GM19023 (cell line): ENCODE measurements at regions not wholly inside any gene's neighbourhood (a gene's known extent, or its start where the extent isn't known, plus 50 kb on each side); places are given as distances from the start of the nearest gene placed in this dataset.

ENCODE experiments used
- ATAC-seq: cut with Tn5 transposase; IDR thresholded peaks from one replicate; pipeline ENCODE4 v1.9.1; 2021; ENCODE audit warnings: mild to moderate bottlenecking, moderate library complexity; ENCODE audit not compliant: unreplicated experiment

- ATAC-seq: no peak
Observed at GRCh38 chr10:31140716-31141115, 109.1 kb upstream of the ZNF438 start.

- ATAC-seq: no peak
Observed at GRCh38 chr10:31142026-31142425, 110.4 kb upstream of the ZNF438 start.

GRCh38 chr10:31143331-31143935 is 111.8 kb upstream of the ZNF438 start:
- ATAC-seq: no peak

DNA sequence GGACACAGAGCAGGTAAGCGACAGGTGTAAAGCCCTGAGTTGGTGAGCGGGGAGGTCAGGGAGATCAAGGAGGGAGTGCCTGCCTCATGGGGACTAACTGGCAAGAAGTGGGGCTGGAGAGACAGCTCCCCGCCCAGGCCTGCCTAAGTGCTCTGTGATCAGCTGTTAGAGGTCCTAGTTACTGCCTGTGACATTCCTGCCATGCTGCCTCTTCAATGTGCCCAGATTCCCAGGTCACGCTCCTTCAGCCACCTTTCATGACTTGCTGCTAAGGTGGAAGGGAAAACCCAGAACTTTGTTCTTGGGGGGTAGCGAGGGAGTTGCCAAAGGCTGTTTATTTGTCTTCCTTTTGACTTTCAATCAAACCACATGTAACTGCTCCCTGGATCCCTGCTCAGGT is 114.3 kb upstream of the ZNF438 start:
- ATAC-seq: no peak

DNA sequence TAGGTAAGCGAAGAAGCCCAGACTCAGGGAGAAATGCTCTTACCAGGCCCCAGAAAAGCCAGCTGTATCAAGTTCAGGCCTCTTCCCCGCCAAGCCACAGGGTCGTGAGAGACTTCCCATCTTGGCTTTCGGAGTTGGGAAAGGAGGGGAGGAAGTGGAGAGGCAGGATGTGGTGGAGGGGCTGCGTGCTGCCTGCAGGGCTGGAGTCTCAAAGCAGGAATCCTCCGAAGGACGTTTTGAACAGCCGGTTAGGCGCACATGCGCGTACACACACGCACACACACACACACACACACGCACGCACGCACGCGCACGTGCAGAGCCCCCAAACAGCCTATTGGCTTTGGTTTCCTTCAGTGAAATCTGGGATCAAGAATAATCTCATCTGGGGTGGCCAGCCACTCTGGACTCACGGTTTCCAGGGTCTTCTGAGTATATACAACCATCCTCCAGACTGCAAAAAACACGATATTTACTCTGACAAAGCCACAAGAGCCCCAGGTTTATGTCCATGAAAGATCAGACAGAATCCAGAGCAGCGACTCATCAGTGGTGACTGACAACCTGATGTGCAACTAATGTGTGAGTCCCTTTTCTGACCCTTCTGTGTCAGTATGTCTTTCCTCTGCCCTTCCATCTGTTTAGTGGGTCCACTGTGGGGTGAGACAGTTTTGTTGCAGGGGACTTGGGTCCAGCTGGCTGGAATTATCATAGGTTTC is 115.0 kb upstream of the ZNF438 start:
- ATAC-seq: no peak

- no peak for ATAC-seq
Observed at GRCh38 chr10:31147210-31147608, 115.5 kb upstream of the ZNF438 start.

GRCh38 chr10:31148951-31149350 is 117.3 kb upstream of the ZNF438 start:
- no peak for ATAC-seq

DNA sequence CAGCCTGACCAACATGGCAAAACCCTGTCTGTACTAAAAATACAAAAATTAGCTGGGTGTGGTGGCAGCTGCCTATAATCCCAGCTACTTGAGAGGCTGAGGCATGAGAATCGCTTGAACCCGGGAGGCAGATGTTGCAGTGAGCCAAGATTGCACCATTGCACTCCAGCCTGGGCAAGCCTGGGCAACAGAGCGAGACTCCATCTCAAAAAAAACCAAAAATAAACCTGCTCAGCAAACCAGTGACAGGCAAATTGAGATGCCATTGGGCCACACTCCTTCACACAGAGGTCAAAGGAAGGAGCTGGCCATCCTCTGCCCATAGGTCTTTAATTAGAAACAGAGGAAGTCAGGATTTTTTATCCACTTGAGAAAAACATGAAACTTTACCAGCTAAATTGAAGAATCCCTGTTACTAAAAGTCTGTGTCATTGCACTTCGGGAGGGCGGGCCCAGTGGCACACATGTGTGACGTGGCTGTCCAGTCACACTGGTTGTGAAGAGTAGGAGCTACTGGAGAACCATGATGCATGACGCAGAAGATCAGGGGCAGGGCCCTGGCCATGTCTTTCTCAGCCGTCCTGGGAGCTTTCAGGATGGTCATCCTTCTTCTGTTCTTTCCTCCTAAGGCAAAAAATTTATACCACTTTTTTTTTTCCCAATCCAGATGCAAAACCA is 118.3 kb upstream of the ZNF438 start:
- ATAC-seq: no peak

- ATAC-seq: no peak
Observed at GRCh38 chr10:31151301-31151700, 119.6 kb upstream of the ZNF438 start.

DNA sequence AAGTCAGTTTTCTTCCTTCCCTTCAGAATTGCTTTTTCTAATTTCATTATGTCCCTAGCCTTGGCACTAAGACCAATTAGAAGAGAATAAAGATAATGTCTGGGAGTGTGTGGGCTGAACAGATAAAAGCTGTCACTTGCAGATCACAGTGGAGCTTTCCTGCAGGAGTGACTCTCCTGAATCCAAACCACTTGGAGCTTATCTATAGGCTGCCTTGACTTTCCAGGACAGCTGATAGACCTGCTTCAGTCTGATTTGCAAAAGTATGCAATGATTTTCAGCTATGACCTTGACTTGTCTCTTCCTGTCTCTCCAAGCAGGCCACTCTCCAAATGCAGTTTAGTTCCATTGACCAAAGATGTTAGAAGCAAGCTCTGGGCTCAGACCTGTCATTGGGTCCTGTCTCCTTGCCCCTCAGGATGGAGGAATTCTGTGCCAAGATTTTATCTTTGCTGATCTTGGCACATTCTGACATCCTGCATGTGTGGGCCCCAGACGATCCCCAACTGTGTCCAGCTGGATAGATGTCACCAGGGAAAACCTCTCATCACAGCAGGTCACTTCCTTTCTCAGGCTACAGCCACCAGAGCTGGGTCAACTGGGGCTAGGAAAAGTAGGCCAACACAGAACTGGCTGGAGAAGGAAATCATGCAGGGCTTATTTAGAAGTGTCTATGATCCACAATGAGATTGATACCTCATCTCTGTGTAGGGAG is 120.9 kb upstream of the ZNF438 start:
- ATAC-seq: no peak

DNA sequence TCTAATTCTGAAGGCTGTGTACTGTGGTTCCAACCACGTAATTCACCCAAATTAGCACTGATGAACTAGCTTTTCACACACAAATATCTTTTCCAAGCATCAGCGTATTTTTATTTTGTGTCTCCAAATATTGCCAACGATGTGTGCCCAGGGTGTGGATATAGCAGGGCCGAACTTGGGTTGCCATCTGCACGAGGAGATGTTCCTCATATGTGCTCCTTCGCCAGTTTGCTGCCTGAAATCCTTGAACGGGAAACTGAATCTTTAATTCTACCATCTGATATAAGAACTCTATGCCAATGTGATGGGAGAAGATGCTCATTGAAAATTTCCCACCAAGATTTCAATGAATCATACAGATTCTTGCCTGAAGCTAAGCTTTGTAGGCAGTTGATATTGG is 121.5 kb upstream of the ZNF438 start:
- ATAC-seq: no peak

DNA sequence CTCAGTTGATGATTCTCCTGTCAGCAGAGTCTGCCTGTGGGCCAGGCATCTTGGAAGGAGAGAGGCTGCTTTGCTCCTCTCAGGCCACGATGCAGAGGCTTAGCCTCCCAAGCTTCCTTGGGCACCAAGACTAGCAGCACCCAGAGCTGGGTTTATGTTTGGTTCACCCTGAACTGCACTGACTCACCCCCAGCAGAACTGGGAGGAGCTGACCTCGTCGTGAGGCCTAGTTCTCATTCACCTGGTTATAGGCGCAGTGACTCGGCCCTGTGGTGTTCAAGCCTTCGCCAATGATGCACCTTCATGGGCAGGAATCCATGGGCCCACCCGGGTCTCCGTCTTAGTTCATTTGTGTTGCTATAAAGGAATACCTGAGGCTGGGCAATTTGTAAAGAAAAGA is 122.0 kb upstream of the ZNF438 start:
- no peak for ATAC-seq

DNA sequence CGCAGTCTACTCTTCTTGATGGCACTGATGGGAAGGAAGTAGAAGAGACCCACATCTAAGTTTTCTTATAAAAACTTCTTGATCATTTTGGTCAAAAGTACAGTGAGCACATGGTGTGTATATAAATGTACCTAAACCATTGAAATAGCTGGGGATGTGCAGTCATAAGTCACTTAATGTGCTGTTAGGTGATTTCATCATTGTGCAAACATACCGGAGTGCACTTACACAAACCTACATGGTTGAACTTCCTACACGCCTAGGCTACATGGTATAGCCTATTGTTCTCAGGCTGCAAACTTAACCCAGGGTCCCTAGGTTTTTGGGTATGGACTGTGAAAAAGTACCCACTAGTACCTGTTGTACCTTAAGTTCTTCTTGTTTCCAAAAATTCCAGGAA is 123.3 kb upstream of the ZNF438 start:
- no peak for ATAC-seq

GRCh38 chr10:31157123-31158010 is 125.7 kb upstream of the ZNF438 start:
- no peak for ATAC-seq

DNA sequence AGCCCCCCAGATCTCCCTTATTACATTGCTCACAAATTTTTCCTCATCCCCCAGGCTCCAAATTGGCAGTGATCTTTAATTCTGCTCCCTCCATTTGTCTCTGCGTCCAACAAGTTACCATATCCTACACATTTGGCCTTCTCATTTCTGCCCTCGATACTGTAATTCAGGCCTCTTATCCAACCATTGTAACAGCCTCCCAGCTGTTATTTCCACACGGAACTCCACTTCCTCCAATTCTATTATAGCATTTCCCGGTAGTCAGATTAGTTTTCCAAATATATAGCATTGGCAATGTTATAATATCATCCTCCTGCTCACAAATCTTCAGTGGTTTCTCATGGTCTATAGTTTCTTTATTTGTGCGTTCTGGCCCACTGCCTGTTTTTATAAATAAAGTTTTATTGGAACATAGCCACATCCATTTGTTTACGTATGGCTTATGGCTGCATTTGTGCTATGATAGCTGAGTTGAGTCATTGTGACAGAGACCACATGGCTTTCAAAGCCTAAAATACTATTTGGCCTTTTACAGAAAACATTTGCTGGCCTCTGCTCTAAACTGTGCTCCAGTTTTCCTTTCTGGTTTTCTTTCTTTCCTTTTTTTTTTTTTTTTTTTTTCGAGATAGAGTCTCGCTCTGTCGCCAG is 126.5 kb upstream of the ZNF438 start:
- no peak for ATAC-seq

DNA sequence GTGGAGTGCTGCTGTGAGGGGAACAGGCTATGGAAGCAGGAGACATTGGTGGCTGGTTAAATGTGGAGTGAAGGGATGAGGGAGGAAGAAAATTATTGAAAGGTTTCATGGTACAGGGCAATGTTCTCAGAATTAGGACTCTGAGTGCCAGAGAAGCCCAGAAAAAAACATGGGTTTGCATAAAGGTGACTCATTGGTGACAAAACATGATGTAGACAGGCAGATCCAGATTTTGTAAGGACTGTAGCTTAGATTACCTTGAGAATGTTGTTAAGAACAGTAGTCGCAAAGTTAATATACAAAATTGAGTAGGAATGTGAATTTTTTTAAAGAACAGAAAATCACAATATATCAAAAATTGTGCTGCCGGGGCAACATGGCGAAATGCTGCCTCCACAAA is 134.9 kb upstream of the ZNF438 start:
- no peak for ATAC-seq

- ATAC-seq: no peak
Observed at GRCh38 chr10:31170636-31171035, 139.0 kb upstream of the ZNF438 start.

DNA sequence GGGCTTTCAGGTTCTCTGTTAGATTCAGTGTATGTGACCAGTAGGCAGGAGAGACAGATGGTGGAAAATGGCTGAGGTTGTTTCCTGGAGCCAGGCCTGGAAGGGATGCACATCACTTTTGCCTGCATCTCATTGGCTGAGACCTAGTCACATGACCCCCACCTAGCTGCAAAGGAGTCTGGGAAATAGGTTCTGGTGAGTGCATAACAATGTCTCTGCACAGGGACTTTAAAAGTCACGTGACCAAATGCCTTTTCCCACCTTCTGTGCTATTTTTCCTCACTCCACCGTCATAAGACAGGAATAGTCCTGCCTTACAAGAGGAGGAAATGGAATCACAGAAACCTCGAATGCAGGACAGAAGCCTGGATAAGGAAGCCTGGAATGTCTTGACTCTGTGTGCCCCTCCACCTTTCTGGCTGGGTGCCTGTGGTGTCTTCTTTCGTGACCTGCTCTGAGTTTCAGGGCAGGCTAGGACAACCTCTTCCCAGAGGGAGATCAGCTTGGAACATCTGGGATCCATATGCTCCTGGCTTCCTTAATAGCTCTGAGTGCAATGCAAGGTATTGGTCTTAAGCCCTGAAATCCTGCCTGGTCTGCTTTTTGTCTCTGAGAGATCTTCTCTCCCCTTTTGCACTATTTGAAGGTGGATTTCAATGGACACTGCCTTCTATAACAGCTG is 139.9 kb upstream of the ZNF438 start:
- no peak for ATAC-seq

GRCh38 chr10:31172925-31173324 is 141.3 kb upstream of the ZNF438 start:
- no peak for ATAC-seq

- ATAC-seq: no peak
Observed at GRCh38 chr10:31173752-31174151, 142.1 kb upstream of the ZNF438 start.
